Activated T-helper 17 cell treated with anti-CD3 and anti-CD28 coated beads, Interleukin-2, amount 50 U/mL, for 72 hours (primary cell): ENCODE measurements at regions not wholly inside any gene's neighbourhood (a gene's known extent, or its start where the extent isn't known, plus 50 kb on each side); places are given as distances from the start of the nearest gene placed in this dataset.

Source experiments
- ATAC-seq: fragments of 150-1000 bp; cut with Tn5 transposase; replicated peaks from 2 replicates; pipeline ENCODE4 v1.10.0; 2021; ENCODE audit warnings: mild to moderate bottlenecking, moderate library complexity
- H3K27ac Mint-ChIP-seq: one replicate; pipeline ENCODE4 v1.8.0; 2022; ENCODE audit warnings: mixed read lengths
- H3K27me3 Mint-ChIP-seq: one replicate; pipeline ENCODE4 v1.8.0; 2022; ENCODE audit warnings: mixed read lengths
- H3K36me3 Mint-ChIP-seq: one replicate; pipeline ENCODE4 v1.8.0; 2022; ENCODE audit warnings: low read depth, mild to moderate bottlenecking, mixed read lengths
- H3K4me1 Mint-ChIP-seq: one replicate; pipeline ENCODE4 v1.8.0; 2022; ENCODE audit warnings: mixed read lengths
- H3K4me3 Mint-ChIP-seq: one replicate; pipeline ENCODE4 v1.8.0; 2022; ENCODE audit warnings: mild to moderate bottlenecking, mixed read lengths
- H3K9me3 Mint-ChIP-seq: one replicate; pipeline ENCODE4 v1.8.0; 2022; ENCODE audit warnings: mixed read lengths

GRCh38 chr17:34710226-34710625, 130.8 kb downstream of the TMEM132E start:
- Mint-ChIP-seq H3K36me3 (no peaks in the 10 kb centered on the region), H3K27ac (no peak overlapping the region), H3K4me3 (no peak overlapping the region)

GRCh38 chr17:34709158-34709754, 129.9 kb downstream of the TMEM132E start:
- no peaks in the 10 kb centered on the region for H3K36me3 Mint-ChIP-seq
- H3K27me3 Mint-ChIP-seq: peaks cover 29% of the 10 kb centered on the region

More at GRCh38 chr17:34710226-34710625, 130.8 kb downstream of the TMEM132E start:
- no peak for ATAC-seq
- H3K4me1 Mint-ChIP-seq: no peaks in the 10 kb centered on the region
- no peaks in the 10 kb centered on the region for H3K9me3 Mint-ChIP-seq
- peaks cover 28% of the 10 kb centered on the region for H3K27me3 Mint-ChIP-seq

GRCh38 chr17:34706029-34706428, 126.6 kb downstream of the TMEM132E start:
- no peak for ATAC-seq
- Mint-ChIP-seq H3K27me3 (peaks cover 30% of the 10 kb centered on the region), H3K27ac (no peak overlapping the region), H3K4me3 (no peak overlapping the region), H3K9me3 (no peaks in the 10 kb centered on the region), H3K36me3 (no peaks in the 10 kb centered on the region), H3K4me1 (no peaks in the 10 kb centered on the region)

More at GRCh38 chr17:34709158-34709754, 129.9 kb downstream of the TMEM132E start:
- no peak overlapping the region for H3K27ac Mint-ChIP-seq
- no peaks in the 10 kb centered on the region for H3K9me3 Mint-ChIP-seq
- no peak overlapping the region for H3K4me3 Mint-ChIP-seq
- ATAC-seq: no peak
- H3K4me1 Mint-ChIP-seq: no peaks in the 10 kb centered on the region

DNA sequence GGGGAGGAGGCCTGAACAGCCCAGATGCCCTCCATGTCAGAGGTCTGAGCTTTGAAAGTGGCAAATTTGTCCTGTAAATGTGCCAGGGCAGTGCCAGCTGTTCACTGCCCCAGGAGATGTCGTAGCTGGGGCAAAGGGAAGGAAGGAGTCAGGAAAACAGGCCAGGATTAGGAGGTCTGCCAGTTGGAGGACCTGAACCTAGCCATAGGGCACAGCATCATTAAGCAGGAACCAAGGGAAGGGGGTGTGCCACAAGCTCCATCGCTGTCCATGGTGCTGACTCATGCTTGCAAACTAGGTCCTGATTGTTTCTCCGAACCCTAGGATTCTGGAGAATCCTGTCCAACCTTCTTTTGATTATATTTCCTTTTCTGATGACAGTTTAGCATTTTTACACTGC, 124.2 kb downstream of the TMEM132E start:
- H3K4me1 Mint-ChIP-seq: no peaks in the 10 kb centered on the region
- no peak overlapping the region for H3K27ac Mint-ChIP-seq
- ATAC-seq: no peak
- no peaks in the 10 kb centered on the region for H3K36me3 Mint-ChIP-seq
- H3K9me3 Mint-ChIP-seq: no peaks in the 10 kb centered on the region
- no peak overlapping the region for H3K4me3 Mint-ChIP-seq
- H3K27me3 Mint-ChIP-seq: peaks cover 27% of the 10 kb centered on the region

- Mint-ChIP-seq H3K36me3 (no peaks in the 10 kb centered on the region), H3K27me3 (peaks cover 23% of the 10 kb centered on the region), H3K4me3 (no peak overlapping the region), H3K4me1 (no peaks in the 10 kb centered on the region), H3K27ac (no peak overlapping the region), H3K9me3 (no peaks in the 10 kb centered on the region)
- ATAC-seq: no peak
Measured at GRCh38 chr17:34699181-34699580, 119.8 kb downstream of the TMEM132E start.

DNA sequence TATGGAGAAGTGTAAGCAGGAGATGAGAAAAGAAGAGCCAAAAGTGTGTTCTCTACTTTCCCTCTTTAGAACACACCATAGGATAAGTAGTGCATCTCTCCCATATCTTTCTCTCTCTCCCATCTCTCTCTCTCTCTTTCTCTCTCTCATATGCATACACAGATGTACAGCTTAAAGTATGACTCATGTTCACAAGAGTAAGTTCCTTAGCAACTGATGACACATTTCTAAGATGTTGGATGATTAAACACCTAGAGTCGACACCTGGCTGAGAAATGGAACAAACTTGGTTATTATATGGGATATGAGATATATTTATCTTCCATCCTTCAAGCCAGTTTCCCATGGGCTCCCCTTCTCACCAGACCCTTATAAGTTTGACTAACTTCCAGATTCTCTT, 113.5 kb downstream of the TMEM132E start:
- Mint-ChIP-seq H3K27me3 (peaks cover 40% of the 10 kb centered on the region), H3K36me3 (no peaks in the 10 kb centered on the region), H3K9me3 (peaks cover 4% of the 10 kb centered on the region), H3K4me3 (no peak overlapping the region), H3K27ac (no peak overlapping the region), H3K4me1 (no peaks in the 10 kb centered on the region)
- ATAC-seq: peak; percentile 52
